RKO (cell line): ENCODE measurements at regions not wholly inside any gene's neighbourhood (a gene's known extent, or its start where the extent isn't known, plus 50 kb on each side); places are given as distances from the start of the nearest gene placed in this dataset.

Source experiments
- DNase-seq: peaks from one replicate; pipeline ENCODE4 v3.0.0-alpha.2; 2016; ENCODE audit warnings: low spot score

- DNase-seq, result no peak
These were observed 51.8 kb upstream of the ANKRD34C start for GRCh38 chr15:79230766-79231165.

DNA sequence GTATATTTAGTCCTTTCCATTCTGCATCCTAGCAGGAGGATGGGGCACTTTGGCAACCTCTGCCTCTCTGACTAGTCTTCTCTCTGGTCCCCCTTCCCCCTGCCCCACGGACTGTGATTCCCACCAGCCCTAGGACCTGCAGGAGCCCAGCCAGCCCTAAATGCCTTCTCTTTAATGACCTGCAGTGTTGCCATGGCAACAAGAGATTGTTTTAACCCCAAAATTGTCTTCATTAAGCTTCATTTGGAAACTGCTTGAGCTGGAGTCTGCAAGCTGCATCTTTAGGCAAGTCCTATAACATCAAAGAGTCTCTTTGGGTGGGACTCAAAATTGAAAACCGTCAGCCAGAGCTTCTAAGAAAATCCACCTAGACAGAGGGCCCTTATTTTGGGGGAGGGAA lies 59.7 kb upstream of the ANKRD34C start:
- DNase-seq, result no peak

- no peak for DNase-seq
These were observed 60.8 kb upstream of the ANKRD34C start for GRCh38 chr15:79221696-79222095.

DNA sequence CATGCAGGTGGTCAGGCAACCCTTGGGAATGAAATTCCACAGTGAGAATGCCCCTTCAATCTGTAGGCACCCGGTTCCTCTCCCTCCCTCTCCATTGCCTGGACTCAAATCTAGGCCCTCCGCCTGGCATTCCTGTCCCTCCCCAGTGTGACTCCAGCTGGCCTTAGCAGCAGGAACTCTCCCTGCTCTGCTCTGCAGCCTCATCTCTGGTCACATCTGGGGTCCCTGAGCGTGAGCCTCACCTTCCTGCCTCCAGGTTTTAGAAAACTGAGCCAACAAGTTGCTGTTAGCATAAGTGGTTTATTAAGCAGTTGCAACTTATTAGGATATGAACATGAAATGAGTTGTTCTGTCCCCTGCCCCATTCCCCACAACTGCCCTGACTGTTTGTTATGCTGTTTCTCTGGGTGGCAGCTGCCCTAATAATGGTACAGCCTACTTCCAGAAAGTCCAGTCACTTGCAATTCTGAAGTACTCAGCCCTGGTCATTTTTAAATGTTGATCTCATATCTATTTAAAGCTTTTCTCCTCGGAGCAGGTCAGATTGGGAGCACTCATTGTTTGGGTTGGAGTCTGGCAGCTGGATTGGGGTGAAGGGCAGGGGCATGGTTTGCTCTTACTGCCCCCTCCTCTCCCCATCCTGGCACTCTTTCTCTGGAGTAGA lies 63.0 kb upstream of the ANKRD34C start:
- no peak for DNase-seq

DNA sequence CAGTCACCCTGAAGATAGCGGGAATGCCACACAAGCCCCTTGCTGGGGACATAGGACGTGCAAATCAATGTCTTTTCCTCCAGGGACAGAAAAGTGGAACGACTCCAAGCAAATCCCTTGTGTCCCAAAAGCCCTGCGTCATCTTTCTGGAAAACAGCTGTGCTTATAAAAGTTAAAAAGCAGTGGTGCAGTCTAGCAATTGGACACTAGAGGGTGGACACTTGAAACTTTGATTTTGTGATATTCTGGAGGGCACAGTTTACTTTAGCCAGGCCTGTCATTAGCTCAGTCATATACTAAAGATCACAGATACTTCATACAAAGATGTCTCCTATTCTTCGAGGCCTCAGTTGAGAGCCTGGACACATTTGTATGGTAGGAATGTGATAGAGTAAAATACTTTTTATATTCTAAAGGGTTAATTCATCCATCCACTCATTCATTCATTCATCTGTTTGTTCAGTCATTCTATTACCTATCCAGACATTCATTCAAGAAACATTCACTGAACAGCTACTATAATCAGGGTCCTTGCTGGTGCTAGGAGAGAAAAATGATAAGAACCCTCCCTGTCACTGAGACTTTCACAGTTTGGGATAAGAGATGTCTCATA lies 63.8 kb upstream of the ANKRD34C start:
- peak; percentile 55 for DNase-seq

DNA sequence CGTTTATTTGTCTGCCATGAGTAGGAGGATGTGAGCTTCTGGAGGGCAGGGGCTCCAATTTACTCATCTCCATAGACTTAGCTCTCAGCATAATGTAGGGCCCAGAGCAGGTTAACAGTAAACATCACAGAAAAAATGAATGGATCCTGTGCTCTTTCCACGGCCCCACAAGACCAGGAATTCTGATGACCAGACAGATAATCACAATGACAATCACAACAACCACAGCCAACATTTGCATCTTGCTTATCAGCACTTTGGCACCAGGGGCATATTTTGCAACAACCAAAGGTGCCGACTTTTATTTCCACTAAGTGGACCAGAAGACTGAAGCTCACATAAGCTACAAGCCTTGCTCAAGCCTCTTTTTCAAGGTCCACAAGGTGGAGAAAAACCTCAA lies 68.9 kb upstream of the ANKRD34C start:
- DNase-seq, result no peak

- DNase-seq, result no peak
These were observed 69.8 kb upstream of the ANKRD34C start for GRCh38 chr15:79212589-79213157.

DNA sequence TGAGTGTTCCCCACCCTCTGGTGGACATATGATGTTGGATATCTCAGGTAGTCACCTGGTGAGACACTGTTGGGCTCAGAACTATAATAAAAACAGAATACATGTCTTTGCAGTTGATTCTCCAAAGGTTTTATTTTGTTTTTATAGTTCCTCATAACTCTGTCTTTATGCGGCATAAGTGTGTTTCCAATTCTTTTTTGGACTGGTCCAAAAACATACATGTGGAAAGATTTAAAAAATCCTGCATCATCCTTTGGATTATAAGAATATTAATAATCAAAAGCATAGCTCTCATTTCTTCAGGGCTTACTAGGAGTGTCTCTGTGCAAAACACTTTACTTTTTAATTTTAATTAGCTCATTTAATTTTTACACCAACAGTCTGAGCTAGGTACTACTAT lies 71.0 kb upstream of the ANKRD34C start:
- no peak for DNase-seq

DNA sequence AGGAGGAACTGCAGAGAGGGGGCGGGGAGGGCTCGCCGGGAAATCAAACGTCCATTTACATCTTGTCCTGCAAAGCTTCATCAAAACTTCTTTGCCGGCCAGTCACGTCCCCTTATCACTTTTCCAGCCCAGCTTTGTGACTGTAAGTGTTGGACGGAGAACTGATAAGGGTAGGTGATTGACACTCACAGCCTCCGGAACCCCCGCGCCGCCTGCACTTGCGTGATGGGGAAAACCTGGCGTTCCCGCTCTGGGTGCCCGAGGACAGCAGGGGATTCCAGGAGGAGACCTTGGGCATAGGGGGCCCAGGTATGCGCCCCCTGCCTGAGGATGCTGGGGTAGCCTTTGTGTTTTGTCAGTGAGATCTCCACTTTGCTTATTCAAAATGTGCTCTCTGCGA lies 72.8 kb upstream of the ANKRD34C start:
- DNase-seq, result no peak

DNA sequence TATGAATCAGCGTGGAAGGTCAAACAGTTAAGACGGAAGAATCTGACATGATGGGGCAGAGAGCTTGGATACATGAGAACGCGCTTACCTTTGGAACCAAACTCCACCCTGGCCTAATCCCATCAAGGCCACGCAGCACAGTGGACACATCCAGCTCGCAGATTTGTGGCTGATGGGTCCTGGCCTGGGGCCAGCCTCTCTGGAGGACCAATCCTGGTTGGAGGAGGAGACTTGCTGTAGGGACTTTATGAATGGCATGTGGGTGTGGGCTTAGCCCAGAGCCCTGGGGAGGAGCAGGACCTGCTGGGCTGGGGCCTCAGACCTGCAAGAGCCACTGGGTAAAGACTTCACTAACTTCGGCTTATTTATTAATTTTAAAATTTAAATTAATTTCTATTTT lies 73.4 kb upstream of the ANKRD34C start:
- DNase-seq, result no peak

DNA sequence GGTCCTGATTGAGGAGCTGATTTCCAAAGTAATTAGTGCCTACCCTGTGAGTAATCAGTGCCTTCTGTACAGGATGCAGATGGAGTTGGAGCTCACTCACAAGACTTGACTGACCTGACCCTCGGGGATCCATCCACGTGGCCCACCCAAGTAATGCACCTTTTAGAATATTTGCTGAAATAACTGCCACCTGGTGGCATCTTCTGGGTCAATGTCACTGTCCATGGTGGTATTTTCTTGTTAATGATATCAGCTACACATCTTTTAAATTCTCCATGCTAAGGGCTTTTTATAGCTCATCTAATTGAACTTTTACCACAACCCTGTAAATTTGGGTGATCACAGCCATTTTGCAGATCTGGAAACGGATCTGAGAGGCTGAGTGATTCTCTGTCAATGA lies 74.3 kb upstream of the ANKRD34C start:
- DNase-seq, result no peak

GRCh38 chr15:79206940-79207339 lies 75.6 kb upstream of the ANKRD34C start:
- DNase-seq, result no peak

DNA sequence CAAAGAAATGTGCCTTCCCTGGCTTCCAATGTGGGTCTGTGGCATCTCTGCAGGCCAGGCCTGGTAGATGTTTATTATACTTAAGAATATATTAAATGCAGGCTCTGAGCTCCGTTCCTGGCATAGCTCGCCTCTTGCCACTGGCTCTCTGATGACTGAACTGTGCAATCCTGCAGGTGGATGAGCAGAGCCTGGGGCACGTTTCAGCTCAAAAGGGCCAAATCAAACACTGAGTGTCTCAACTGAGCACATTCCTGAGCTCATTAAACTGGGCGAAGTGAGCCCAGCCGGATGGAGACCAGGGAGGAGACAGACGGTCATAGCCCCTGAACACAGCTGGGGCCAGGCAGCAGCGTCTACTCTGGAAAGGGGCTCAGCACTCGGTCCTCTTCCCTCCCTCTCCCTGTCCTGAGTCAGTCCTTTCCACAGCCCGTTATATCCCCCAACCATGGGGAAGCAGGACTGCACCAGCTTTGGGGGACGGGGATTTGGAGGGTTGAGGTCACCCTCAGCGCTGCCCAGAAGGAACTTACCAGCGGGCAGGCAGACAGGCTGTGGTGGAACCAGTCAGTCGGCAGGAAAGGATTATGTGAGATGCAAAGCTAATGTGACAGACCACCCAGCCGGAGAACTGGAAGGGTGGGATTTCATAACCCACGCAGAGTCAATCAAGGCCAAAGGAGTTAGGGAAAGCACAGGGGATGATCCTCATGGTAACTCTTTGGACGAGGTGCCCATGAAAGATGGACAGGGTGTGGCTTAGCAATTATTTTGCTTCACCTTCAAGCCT lies 77.4 kb upstream of the ANKRD34C start:
- DNase-seq, result no peak

DNA sequence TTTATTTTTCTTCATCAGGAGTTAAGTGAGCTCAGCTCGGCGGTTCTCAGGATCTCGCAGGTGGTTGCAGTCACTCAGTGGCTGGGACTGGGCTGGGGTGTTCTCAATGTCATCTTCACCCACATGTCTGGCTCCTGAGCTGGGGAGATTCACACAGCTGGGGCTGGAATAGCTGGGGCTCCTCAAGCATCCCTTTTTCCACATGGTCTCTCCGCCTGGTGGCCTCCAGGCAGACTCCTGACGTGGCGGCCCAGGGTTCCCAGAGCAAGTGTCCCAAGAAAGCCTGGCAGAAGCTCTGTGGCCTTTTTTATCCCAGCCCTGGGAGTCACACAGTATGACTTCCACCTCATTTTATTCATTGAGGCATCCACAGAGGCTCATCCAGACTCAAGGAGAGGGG lies 84.1 kb upstream of the ANKRD34C start:
- no peak for DNase-seq

DNA sequence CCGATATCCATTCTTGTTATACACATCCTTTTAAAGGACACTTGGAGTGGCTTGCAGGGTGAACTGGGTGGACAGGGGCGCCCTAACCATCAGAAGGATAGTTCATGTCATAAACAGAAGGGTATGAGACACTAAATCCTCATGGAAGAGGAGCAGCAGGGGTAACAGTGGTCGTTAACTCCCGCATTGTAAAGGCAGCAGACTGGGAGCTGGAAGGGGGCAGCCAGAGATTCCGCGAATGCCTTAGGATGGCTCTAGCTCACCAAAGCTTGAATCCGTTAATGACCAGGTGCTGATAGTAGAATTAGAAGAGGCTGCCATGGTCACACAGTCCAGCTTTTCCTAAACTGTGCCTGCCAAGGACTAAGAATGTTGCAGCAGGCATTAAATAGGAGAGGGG lies 85.2 kb upstream of the ANKRD34C start:
- no peak for DNase-seq

GRCh38 chr15:79195802-79196201 lies 86.7 kb upstream of the ANKRD34C start:
- no peak for DNase-seq

DNA sequence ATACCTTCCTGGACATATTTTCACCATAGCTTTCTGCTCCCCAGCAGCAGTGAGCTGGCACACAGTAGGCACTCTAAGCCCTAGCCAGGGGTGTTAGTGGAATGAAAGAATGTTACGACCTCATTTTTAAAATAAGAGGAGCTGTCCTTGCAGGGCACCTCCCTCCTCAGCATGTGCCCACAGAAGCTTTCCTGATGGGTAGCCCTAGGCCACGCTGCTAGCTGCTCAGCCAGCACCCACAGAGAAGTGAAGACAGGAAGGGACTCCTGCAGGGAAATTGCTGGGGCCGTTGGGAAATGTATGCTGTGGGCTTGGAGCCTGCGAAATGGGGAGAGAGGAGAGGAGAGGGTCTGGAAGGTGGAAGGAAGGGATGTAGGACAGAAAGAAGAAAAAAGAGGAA lies 87.3 kb upstream of the ANKRD34C start:
- no peak for DNase-seq

GRCh38 chr15:79194386-79194785 lies 88.1 kb upstream of the ANKRD34C start:
- DNase-seq, result no peak

- no peak for DNase-seq
These were observed 89.0 kb upstream of the ANKRD34C start for GRCh38 chr15:79193549-79193948.

DNA sequence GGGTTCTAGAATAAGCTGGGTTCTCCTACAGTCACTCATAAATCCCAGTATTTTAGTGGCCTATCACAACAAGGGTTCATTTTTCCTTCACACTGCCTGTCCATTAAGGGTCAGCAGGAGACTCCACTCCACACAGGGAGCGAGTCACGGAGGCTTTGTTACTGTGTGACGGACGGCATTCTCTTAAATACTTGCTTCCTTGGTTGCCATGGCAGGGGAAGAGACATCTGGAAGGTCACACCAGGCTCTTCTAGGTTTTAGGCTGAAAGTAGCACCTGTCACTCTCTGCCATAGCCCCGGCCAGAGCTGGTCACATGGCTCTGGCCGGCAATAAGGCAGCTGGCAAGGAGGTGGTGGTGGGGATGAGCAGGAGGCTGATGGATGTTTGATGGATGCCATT lies 89.4 kb upstream of the ANKRD34C start:
- DNase-seq, result no peak

DNA sequence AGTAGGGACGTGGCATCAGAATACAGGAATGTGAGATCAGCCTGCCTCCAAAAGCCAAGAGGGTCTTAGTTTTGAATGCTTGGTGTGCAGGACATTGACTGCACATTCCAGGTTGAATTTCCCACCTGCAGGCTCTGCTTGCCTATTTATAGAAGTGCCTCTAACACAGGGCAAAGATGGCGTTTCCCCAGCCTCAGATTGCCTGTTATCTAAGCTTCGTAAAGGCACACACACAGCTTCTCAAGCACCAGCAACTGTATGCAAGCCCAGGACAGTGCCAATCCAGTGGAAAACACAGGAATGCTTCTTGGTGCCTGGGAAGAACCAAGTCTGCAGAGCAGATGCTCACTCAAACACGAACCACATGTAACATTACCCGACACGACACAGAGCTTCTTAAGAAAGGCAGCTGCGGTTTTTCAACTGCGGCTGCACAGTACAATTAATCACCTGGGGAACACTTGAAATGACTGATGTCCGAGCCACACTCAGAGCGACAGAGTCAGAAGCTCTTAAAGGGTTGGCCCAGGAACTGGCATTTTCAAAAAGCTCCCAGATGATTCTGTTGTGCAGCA lies 90.0 kb upstream of the ANKRD34C start:
- DNase-seq, result no peak

- no peak for DNase-seq
These were observed 92.4 kb upstream of the ANKRD34C start for GRCh38 chr15:79190093-79190492.

GRCh38 chr15:79186616-79187015 lies 95.9 kb upstream of the ANKRD34C start:
- no peak for DNase-seq
